DMS114 treated with DMSO at 0.1 percent for 48 hours (cell line): ENCODE measurements at regions not wholly inside any gene's neighbourhood (a gene's known extent, or its start where the extent isn't known, plus 50 kb on each side); places are given as distances from the start of the nearest gene placed in this dataset.

Source experiments
- DNase-seq: peaks from one replicate; lab custom pipeline; 2025; ENCODE audit not compliant: unreplicated experiment; lab: John Stamatoyannopoulos, UW

- DNase-seq: no peak
Observed at GRCh38 chr5:114678778-114679177, 316.9 kb downstream of the KCNN2 start.

- no peak for DNase-seq
Observed at GRCh38 chr5:114665551-114665950, 303.7 kb downstream of the KCNN2 start.

- DNase-seq: no peak
Observed at GRCh38 chr5:114660791-114661190, 298.9 kb downstream of the KCNN2 start.

- no peak for DNase-seq
Observed at GRCh38 chr5:114658194-114658593, 296.3 kb downstream of the KCNN2 start.

- DNase-seq: no peak
Observed at GRCh38 chr5:114657342-114658130, 295.7 kb downstream of the KCNN2 start.

GRCh38 chr5:114649878-114650277 lies 288.0 kb downstream of the KCNN2 start:
- no peak for DNase-seq

- DNase-seq: no peak
Observed at GRCh38 chr5:114648940-114649339, 287.1 kb downstream of the KCNN2 start.

- DNase-seq: no peak
Observed at GRCh38 chr5:114644576-114644975, 282.7 kb downstream of the KCNN2 start.

GRCh38 chr5:114636271-114636670 lies 274.4 kb downstream of the KCNN2 start:
- DNase-seq: no peak

GRCh38 chr5:114634967-114635901 lies 273.4 kb downstream of the KCNN2 start:
- no peak for DNase-seq

- DNase-seq: no peak
Observed at GRCh38 chr5:114634517-114634916, 272.6 kb downstream of the KCNN2 start.

GRCh38 chr5:114612406-114612805 lies 250.5 kb downstream of the KCNN2 start:
- DNase-seq: no peak

GRCh38 chr5:114581136-114581535 lies 219.3 kb downstream of the KCNN2 start:
- no peak for DNase-seq

- no peak for DNase-seq
Observed at GRCh38 chr5:114565871-114566270, 204.0 kb downstream of the KCNN2 start.

- no peak for DNase-seq
Observed at GRCh38 chr5:114565139-114565538, 203.3 kb downstream of the KCNN2 start.

- no peak for DNase-seq
Observed at GRCh38 chr5:114561415-114561814, 199.5 kb downstream of the KCNN2 start.
